Transverse colon (tissue), 4 donors: ENCODE measurements at regions not wholly inside any gene's neighbourhood (a gene's known extent, or its start where the extent isn't known, plus 50 kb on each side); places are given as distances from the start of the nearest gene placed in this dataset.

Experiments used
- EP300 ChIP-seq: sonication (generic); formaldehyde crosslinking; IDR thresholded peaks from one replicate; pipeline ENCODE4 v1.6.1; 2017; ENCODE audit warnings: antibody characterized with exemption, low read depth
- POLR2A ChIP-seq: fragments of 450-650 bp; IDR thresholded peaks from one replicate; pipeline ENCODE4 v1.6.1; 2016; ENCODE audit warnings: antibody characterized with exemption, mild to moderate bottlenecking, moderate library complexity
- POLR2AphosphoS5 ChIP-seq, 3 donors: sonication (generic); formaldehyde crosslinking; IDR thresholded peaks; one replicate each; pipeline ENCODE4 v1.6.1; 2016; ENCODE audit warnings: antibody characterized with exemption in 3 of 3
- TF ChIP-seq, protein P1 (sequence below), 5 experiments: fragments of 200-600 bp in 3 of 5; fragments of 450-650 bp in 2 of 5; sonication (generic) in 3 of 5; IDR thresholded peaks; 1 replicate in 2 of 5; 2 replicates in 3 of 5; pipeline ENCODE4 v1.5.1; 2016 to 2017; ENCODE audit warnings: antibody characterized with exemption in 5 of 5, inconsistent platforms in 3 of 5, mild to moderate bottlenecking in 2 of 5, moderate library complexity in 1 of 5

DNA sequence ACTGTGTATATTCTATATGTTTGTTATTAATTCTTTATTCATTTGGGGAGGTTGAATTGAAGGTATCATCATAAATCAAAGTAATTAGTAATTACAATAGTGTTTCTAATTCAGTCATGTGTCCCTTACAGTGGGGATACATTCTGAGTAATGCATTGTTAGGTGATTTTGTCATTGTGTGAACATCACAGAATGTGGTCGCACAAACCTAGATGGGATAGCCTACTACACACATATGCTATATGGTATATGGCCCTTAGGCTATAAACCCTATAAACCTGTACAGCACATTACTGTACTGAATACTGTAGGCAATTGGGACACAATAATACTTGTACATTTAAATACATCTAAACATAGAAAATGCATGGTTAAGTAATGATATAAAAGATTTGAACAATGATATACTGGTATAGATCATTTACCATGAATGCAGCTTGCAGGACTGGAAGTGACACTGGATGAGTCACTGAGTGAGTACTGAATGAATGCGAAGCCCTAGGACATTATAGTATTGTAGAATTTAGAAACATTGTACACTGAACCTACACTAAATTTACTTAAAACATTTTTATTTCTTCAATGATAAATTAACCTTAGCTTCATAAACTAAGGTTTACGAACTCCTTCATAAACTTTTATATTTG lies 936.2 kb upstream of the CHORDC1 start:
- TF ChIP-seq POLR2A (no peak), EP300 (no peak), POLR2AphosphoS5 (IDR thresholded peaks at IDR 0.05) (no peak)
- TF ChIP-seq, protein P1, sequence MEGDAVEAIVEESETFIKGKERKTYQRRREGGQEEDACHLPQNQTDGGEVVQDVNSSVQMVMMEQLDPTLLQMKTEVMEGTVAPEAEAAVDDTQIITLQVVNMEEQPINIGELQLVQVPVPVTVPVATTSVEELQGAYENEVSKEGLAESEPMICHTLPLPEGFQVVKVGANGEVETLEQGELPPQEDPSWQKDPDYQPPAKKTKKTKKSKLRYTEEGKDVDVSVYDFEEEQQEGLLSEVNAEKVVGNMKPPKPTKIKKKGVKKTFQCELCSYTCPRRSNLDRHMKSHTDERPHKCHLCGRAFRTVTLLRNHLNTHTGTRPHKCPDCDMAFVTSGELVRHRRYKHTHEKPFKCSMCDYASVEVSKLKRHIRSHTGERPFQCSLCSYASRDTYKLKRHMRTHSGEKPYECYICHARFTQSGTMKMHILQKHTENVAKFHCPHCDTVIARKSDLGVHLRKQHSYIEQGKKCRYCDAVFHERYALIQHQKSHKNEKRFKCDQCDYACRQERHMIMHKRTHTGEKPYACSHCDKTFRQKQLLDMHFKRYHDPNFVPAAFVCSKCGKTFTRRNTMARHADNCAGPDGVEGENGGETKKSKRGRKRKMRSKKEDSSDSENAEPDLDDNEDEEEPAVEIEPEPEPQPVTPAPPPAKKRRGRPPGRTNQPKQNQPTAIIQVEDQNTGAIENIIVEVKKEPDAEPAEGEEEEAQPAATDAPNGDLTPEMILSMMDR (IDR thresholded peaks at IDR 0.05), result no peak
